COLO829 (cell line): ENCODE measurements at regions not wholly inside any gene's neighbourhood (a gene's known extent, or its start where the extent isn't known, plus 50 kb on each side); places are given as distances from the start of the nearest gene placed in this dataset.

Source experiments
- DNase-seq: peaks from one replicate; pipeline ENCODE4 v3.0.0; 2012; ENCODE audit warnings: low spot score

GRCh38 chr5:73311291-73312110 is 137.1 kb downstream of the FOXD1 start:
- peak; percentile 39 for DNase-seq

- DNase-seq = no peak
Measured at GRCh38 chr5:73307645-73308355, 134.8 kb downstream of the TMEM174 start.

- no peak for DNase-seq
Measured at GRCh38 chr5:73306741-73307275, 133.8 kb downstream of the TMEM174 start.

DNA sequence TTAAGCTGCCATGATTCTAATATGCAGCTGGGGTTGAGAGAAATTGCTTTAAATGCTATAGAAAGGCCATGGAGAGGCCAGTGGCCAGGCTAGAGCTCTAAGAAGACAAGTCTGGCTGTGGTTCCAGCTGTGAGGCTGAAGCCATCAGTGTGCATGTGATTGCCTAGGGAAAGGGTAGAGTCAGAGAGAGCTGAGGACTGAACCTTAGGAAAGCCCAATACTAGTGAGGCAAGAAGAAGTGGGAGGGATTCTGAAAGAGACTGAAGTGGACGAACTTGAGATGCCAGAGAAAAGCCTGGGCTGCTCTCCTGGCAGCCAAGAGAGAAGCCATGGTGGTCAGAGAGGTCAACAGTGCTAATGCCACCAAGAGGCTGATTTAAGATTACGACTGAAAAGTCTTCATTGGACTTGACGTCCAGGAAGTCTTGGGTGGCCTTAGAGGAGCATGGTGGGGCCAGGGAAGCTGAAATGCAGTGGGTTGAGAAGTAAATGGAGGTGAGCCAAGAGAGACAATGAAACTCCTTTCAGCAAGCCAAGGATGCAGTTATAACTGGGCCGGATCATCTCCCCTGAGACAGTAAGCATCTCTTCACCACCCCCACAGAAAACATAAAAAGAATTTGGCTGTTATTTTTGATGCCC is 133.2 kb downstream of the TMEM174 start:
- DNase-seq = no peak

DNA sequence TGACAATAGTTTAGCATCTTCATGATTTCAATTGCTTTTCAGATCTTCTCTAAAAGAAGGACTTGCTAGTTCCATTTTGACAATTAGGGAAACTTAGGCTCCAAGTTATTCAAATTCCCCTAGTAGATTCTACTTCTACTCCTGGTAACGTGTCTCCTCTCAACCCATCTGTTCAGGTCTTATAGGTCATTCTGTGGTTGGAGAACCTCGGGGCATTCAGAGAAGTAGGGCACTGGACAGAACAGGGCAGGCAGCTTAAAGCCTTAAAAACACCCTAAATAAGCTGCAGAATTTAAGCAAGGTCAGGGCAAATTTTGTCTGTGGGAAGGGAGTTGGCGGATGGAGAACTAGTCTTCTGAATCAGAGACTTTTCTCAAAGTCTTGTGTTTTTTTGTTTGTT is 132.4 kb downstream of the TMEM174 start:
- DNase-seq = no peak

DNA sequence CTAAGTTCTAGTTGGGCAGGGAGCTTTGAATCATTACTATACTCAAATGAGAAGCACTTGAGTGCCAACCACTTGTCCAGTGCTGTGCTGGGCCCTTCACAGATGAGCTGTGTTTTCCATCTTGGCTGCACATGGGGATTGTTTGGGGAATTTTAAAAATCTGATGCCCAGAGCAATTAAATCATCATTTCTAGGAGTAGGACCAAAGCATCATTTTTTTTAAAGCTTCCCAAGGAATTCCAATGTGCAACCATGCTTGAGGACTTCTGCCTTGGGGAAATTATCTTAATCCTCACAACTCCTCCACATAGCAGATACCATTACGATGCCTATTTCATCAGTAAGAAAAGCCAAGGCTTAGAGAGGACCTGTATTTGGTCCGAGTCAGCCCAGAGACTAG is 131.4 kb downstream of the TMEM174 start:
- DNase-seq = no peak

- DNase-seq = no peak
Measured at GRCh38 chr5:73303148-73304079, 130.4 kb downstream of the TMEM174 start.

- DNase-seq = no peak
Measured at GRCh38 chr5:73302797-73303147, 129.8 kb downstream of the TMEM174 start.

- no peak for DNase-seq
Measured at GRCh38 chr5:73301208-73301901, 128.4 kb downstream of the TMEM174 start.

DNA sequence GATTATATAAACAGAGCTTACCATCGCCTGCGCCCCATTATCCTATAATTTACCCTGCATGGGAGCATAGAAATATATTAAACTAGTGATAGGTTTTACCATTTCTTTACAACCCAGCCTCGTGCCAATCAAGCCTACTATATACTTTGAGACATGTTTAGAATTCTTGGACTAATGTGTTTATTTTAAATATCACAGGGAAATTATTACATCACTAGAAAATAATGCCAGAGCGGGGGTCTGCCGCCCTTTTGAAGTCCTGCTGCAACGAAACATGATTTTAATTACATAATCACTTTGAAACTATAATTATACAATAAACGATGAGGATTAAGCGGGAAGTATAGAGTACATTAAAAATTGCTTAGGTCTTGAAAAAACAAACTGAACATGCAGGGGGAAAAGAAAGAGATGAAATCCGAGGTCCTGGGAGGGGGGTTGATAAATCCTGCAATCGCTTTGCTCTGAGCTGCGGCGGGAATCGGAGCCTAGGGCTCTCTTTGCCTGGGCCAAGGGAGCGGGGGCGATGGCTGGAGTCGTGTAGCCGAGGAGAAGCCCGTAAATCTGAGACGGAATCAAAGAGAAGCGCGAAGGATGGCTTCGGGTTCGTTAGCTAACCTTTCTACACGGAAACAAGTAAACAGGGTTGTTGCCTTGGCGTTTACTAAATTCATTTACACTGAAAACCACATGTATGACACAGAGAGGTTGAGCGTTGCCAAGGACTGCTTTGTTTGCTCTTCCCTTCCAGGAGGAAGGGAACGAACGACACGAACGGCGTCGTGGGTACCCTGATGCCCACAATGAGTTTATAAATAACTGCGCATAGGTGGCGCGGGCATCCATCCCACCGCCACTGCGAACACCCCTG is 127.6 kb downstream of the TMEM174 start:
- DNase-seq = no peak

GRCh38 chr5:73299665-73300336 is 126.8 kb downstream of the TMEM174 start:
- DNase-seq = no peak

- DNase-seq = no peak
Measured at GRCh38 chr5:73298772-73299630, 126.0 kb downstream of the TMEM174 start.

GRCh38 chr5:73298251-73298771 is 125.3 kb downstream of the TMEM174 start:
- DNase-seq = no peak

DNA sequence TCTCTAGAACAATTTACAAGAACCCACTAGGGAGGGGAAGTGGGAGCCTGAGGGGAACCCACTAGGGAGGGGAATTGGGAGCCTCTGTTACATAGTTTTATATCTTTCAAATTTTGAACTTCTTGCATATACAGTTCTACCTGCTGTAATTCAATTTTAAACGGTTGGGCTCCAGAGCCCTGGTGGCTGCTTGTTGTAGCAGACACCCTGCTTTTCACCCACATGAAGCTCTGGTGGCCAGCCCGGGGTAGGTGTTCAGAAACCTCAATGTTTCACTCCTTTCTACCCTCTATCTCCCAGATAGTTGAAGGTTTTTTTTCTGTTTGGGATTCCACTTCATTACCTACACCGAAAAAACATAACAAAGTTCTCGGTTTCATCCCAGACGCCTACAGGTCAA is 124.4 kb downstream of the TMEM174 start:
- no peak for DNase-seq

GRCh38 chr5:73296772-73297171 is 123.8 kb downstream of the TMEM174 start:
- DNase-seq = no peak

- DNase-seq = no peak
Measured at GRCh38 chr5:73295921-73296320, 122.9 kb downstream of the TMEM174 start.

DNA sequence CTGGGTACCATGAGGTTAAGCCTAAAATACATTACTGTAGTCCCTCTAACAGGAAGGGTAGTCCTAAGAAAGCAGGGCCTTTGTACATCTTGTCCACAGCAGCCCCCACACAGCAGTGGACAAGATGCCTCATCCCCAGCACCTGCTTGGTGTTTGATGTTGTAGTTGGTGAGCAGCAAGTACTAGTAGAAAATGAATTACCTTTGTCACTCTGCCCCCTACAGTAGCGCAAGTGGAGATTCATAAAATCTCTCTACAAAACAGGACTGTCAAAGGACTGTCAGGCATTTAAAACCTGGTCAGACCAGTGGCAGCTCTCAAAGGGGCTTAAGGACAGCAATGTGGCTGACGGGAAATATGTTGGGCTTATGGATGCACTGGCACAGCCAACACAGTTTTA is 122.5 kb downstream of the TMEM174 start:
- no peak for DNase-seq

DNA sequence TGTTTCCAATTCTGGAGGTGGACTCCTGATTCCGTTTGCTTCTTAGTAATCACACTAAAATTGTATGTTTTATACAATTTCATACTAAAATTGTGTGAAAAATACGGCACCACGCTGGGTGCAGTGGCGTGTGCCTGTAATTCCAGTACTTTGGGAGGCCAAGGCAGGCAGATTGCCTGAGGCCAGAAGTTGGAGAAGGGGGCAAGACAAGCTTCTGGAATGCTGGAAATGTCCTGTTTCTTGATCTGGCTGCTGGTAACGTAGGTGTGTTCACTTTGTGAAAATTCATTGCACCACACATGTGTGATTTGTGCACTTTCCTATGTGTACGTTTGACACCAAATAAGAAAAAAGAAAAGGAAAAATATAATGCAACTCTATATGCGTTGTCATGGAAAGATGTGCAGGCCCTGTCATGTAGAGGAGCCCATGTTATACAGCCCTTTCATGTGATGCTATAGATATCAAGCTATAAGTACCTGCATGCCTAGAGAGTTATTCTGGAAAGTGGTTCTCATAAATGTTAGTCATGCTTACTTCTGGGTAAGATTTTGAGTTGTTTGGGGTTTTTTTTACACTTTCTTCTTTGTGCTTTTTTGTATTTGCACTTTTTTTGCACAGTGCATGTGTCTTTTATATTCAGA is 119.9 kb downstream of the TMEM174 start:
- DNase-seq = no peak
